Activated CD8-positive, alpha-beta T cell treated with anti-CD3 and anti-CD28 coated beads for 36 hours (primary cell): ENCODE measurements at regions not wholly inside any gene's neighbourhood (a gene's known extent, or its start where the extent isn't known, plus 50 kb on each side); places are given as distances from the start of the nearest gene placed in this dataset.

Experiments
- ATAC-seq: fragments of 200-7000 bp; cut with Tn5 transposase; one replicate; pipeline ENCODE4 v1.10.0; 2021; ENCODE audit warnings: mild to moderate bottlenecking, moderate library complexity
- CTCF ChIA-PET: fragments of 350-600 bp; sonication (Branson Sonifier 250); formaldehyde crosslinking; loops from one replicate; lab custom pipeline; 2021; ENCODE audit warnings: antibody characterized with exemption; lab: Charles Lee
- POLR2A ChIA-PET: fragments of 350-600 bp; sonication (Branson Sonifier 250); formaldehyde crosslinking; loops from one replicate; lab custom pipeline; 2021; ENCODE audit warnings: antibody characterized with exemption; lab: Charles Lee
- DNase-seq: peaks from one replicate; pipeline ENCODE4 v3.0.0-alpha.2; 2020
- H3K27ac Mint-ChIP-seq: one replicate; pipeline ENCODE4 v1.8.0; 2021; ENCODE audit warnings: mild to moderate bottlenecking, mixed read lengths
- H3K27me3 Mint-ChIP-seq: one replicate; pipeline ENCODE4 v1.8.0; 2021; ENCODE audit warnings: mixed read lengths
- H3K36me3 Mint-ChIP-seq: one replicate; pipeline ENCODE4 v1.8.0; 2021; ENCODE audit warnings: low read depth, mixed read lengths
- H3K4me1 Mint-ChIP-seq: one replicate; pipeline ENCODE4 v1.8.0; 2021; ENCODE audit warnings: low read depth, mixed read lengths
- H3K4me3 Mint-ChIP-seq: one replicate; pipeline ENCODE4 v1.8.0; 2021; ENCODE audit warnings: mild to moderate bottlenecking, moderate library complexity, mixed read lengths
- H3K9me3 Mint-ChIP-seq: one replicate; pipeline ENCODE4 v1.8.0; 2021; ENCODE audit warnings: mixed read lengths
- intact Hi-C: fragments of 100-400 bp; cut with micrococcal nuclease; formaldehyde crosslinking; loops from one replicate; pipeline ENCODE4 v1.10.0; 2022
- TF ChIP-seq, protein P1 (sequence below): fragments of 200-600 bp; IDR thresholded peaks from one replicate; pipeline ENCODE4 v1.8.0; 2022; ENCODE audit warnings: antibody characterized with exemption, mild to moderate bottlenecking

DNA sequence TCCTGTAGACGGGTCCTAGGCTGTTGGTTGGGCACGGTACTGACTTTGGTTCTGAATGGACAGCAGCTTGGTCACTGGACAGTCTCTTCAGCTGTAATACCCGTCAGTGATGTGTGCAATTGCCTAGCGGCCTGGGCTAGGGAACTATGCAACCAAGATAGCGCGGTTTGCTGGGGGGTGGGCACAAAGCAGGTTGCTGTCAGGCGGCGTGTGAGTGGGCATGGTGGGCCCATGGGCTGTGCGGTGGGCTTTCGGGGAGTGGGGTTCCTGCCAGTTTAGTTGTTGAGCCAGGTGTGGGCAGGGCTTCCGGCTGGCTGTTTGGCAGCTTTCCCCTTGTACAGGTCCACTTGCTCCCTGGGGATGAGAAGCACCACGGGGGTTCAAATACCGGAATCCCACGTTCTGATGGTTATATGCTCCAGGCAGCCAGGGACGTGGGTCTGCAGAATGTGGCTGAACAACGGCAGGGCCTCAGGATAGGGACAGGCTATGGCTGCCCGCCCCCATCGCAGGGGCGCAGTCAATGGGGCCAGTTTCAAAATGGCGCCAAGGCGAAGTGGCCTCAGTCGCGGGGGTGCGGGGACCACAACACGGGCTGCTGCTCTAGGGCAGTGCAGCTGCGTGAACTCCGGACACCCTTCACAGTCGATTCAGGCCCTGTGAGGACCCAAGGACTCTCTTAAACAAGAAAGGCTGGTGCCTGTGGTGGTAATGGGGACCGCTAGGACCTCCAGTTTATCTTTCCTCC is 407.5 kb upstream of the FIGN start:
- TF ChIP-seq, protein P1, sequence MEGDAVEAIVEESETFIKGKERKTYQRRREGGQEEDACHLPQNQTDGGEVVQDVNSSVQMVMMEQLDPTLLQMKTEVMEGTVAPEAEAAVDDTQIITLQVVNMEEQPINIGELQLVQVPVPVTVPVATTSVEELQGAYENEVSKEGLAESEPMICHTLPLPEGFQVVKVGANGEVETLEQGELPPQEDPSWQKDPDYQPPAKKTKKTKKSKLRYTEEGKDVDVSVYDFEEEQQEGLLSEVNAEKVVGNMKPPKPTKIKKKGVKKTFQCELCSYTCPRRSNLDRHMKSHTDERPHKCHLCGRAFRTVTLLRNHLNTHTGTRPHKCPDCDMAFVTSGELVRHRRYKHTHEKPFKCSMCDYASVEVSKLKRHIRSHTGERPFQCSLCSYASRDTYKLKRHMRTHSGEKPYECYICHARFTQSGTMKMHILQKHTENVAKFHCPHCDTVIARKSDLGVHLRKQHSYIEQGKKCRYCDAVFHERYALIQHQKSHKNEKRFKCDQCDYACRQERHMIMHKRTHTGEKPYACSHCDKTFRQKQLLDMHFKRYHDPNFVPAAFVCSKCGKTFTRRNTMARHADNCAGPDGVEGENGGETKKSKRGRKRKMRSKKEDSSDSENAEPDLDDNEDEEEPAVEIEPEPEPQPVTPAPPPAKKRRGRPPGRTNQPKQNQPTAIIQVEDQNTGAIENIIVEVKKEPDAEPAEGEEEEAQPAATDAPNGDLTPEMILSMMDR = no peak
- H3K36me3 Mint-ChIP-seq = no peaks in the 10 kb centered on the region
- ATAC-seq = no peak
- H3K27me3 Mint-ChIP-seq = no peaks in the 10 kb centered on the region
- H3K4me1 Mint-ChIP-seq = no peaks in the 10 kb centered on the region
- ChIA-PET CTCF (no interaction called here), POLR2A (no interaction called here)
- no peak overlapping the region for H3K4me3 Mint-ChIP-seq
- peaks cover 2% of the 10 kb centered on the region for H3K9me3 Mint-ChIP-seq
- no peak for DNase-seq
- intact Hi-C loops = no loop called here
- H3K27ac Mint-ChIP-seq = no peak overlapping the region

DNA sequence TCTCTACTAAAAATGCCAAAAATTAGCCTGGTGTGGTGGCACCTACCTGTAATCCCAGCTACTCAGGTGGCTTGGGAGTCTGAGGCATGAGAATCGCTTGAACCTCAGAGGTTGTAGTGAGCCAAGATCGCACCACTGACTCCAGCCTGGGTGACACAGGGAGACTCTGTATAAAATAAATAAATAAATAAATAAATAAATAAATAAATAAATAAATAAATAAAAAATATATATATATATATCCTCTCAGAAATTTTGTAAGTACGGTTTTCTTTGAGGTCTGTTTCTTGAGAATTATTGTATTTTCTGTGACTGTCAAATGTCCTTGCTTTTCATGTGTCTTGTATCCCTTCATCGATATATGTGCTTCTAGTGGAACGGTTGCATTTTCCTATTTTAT is 406.9 kb upstream of the FIGN start:
- Mint-ChIP-seq H3K4me1 (no peaks in the 10 kb centered on the region), H3K27me3 (no peaks in the 10 kb centered on the region), H3K36me3 (no peaks in the 10 kb centered on the region), H3K9me3 (peaks cover 2% of the 10 kb centered on the region), H3K4me3 (no peak overlapping the region), H3K27ac (no peak overlapping the region)
- ATAC-seq = no peak
- ChIA-PET POLR2A (no interaction called here), CTCF (no interaction called here)
- no peak for DNase-seq
- TF ChIP-seq, protein P1 = no peak
- intact Hi-C loops = no loop called here

DNA sequence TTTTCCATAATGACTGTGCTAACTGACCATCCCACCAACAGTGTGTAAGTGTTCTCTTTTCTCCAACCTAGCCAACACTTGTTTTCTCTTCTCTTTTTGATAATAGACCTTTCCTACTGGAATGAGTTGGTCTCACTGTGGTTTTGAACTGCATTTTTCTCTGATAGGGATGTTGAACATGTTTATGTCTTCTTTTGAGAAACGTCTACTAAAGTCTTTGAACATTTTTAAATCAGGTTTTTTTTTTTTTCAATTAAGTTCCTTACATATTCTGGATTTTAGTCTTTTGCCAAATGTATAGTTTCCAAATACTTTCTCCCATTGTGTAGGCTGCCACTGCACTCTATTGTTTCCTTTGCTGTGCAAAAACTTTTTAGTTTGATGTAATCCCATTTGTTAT is 405.5 kb upstream of the FIGN start:
- H3K4me1 Mint-ChIP-seq = no peaks in the 10 kb centered on the region
- no peaks in the 10 kb centered on the region for H3K36me3 Mint-ChIP-seq
- ChIA-PET POLR2A (no interaction called here), CTCF (no interaction called here)
- DNase-seq (no peak), ATAC-seq (no peak)
- H3K27ac Mint-ChIP-seq = no peak overlapping the region
- no peaks in the 10 kb centered on the region for H3K27me3 Mint-ChIP-seq
- H3K9me3 Mint-ChIP-seq = peaks cover 4% of the 10 kb centered on the region
- TF ChIP-seq, protein P1 = no peak
- no peak overlapping the region for H3K4me3 Mint-ChIP-seq
- intact Hi-C loops = no loop called here

DNA sequence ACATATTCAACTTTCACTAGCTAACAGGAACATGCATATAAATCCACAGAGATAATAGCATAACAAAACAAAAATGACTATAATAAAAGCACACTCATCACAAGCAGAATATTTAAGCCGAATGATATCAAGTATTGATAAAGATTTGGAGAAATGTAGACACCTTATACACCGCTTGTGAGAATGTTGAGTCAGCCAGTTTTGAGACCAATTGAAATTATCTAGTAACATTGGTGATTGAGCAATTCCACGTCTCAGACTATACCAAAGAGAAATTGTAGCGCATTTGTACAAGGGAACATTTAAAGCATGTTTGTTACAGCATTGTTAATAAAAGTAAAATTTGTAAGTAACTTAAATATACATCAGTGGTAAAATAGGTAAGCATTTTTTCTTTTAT is 402.9 kb upstream of the FIGN start:
- H3K27me3 Mint-ChIP-seq = no peaks in the 10 kb centered on the region
- ChIA-PET POLR2A (no interaction called here), CTCF (no interaction called here)
- no peak overlapping the region for H3K27ac Mint-ChIP-seq
- DNase-seq = no peak
- H3K9me3 Mint-ChIP-seq = peaks cover 4% of the 10 kb centered on the region
- H3K4me3 Mint-ChIP-seq = no peak overlapping the region
- TF ChIP-seq, protein P1 = no peak
- H3K36me3 Mint-ChIP-seq = no peaks in the 10 kb centered on the region
- H3K4me1 Mint-ChIP-seq = no peaks in the 10 kb centered on the region
- intact Hi-C loops = no loop called here
- ATAC-seq = no peak

DNA sequence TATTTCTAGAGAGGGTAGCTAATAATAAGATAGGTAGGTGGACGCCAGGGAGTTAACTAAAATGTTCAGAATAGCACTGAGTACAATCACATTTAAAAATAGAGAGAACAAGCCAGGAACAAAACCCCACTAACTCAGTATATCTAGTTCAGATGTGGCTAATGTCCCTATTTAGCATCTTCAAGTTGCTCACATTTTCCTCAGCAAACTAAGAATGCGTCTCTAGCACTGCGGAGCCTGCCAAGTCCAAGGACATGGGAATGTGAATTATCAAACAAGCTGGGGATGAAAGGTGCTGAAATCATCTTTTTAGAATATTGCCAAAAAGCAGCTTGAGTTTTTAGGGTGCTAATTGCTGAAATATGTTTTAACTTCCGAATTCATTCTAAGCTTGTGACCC is 398.5 kb upstream of the FIGN start:
- TF ChIP-seq, protein P1 = no peak
- H3K27me3 Mint-ChIP-seq = no peaks in the 10 kb centered on the region
- no peaks in the 10 kb centered on the region for H3K4me1 Mint-ChIP-seq
- no peak overlapping the region for H3K4me3 Mint-ChIP-seq
- DNase-seq (no peak), ATAC-seq (no peak)
- peaks cover 1% of the 10 kb centered on the region for H3K9me3 Mint-ChIP-seq
- CTCF ChIA-PET = no interaction called here
- POLR2A ChIA-PET = no interaction called here
- intact Hi-C loops = no loop called here
- H3K36me3 Mint-ChIP-seq = no peaks in the 10 kb centered on the region
- no peak overlapping the region for H3K27ac Mint-ChIP-seq
